ENCODE measurements at regions not wholly inside any gene's neighbourhood (a gene's known extent, or its start where the extent isn't known, plus 50 kb on each side); places are given as distances from the start of the nearest gene placed in this dataset.
A peak's percentile ranks its signal among the peaks of the same experiment; 100 is the strongest.
"Not testable (repeated sequence)": the region's sequence is repeated elsewhere in the genome, so short reads cannot be mapped to it uniquely, and the experiment has no call there.

DNA sequence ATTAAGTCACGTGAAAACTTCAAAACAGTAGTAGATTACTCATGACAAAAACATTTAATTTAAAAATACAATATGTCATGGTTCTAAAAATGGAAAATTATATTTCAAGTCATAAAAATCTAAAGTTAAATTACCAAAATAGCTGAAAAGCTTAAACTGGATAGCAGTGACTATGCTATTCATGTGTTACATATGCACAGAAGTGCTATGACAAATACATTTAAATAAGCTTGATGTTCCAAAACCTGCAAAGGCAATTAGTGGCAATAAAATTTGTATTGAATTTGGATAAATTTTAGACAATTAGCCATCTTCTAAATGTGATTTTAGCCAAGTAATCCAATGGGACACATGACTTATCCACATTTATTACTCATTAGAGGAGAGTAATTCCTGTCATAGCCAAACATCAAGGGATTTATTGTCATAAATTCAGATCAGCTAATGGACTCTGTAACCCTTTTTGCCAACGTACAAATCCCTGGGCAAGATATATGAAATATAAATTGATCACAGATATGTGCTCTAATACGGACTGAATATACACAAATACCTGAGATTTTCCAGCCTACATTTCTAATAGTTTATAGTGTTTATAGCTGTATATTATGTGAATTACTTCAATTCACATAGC lies 419.4 kb downstream of the ISL1 start:
- in situ Hi-C loops (cut with MboI; ENCODE audit: low pct_unique_long_range_greater_than_20kb in 2 of 9, low sequenced_read_pairs in 9 of 9, unreplicated experiment in 9 of 9): no loop called here
- 7 to 92% (median 77%) methylated on average over 1 to 3 of the region's 3 CpGs for WGBS, 10 experiments
- Histone ChIP-seq H3K27ac (no peak overlapping the region), H3K4me1 (replicated peaks in 1 of 2) (no peaks in the 10 kb centered on the region), H3K4me3 (no peak overlapping the region)
- ATAC-seq (replicated peaks in 6 of 8): peak in 4 of 8 experiments; percentile 16 to 77 (median 72)

DNA sequence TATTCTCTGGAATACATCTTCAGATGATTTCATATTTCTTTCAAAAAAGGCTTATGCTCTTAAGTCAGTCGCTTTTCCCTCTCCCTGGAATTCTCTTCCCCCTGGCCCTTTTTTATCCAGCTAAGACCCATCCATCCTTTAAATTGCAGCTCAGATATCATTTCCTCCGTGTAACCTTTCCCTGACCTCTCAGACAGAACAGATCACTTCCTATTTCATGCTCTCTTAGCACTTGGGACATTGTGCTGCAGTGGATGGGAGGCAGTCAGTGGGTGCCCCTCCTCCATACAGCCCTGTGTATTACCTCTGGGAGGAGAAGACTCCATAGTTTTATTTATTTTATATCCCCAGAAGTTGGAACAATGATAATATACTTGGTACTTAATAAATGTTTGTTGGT lies 423.4 kb downstream of the ISL1 start:
- Histone ChIP-seq H3K4me3 (no peak overlapping the region), H3K27ac (no peak overlapping the region), H3K4me1 (replicated peaks in 1 of 2) (peaks cover 3 to 4% of the 10 kb centered on the region in 2 donors)
- in situ Hi-C loops (cut with MboI; ENCODE audit: low pct_unique_long_range_greater_than_20kb in 2 of 9, low sequenced_read_pairs in 9 of 9, unreplicated experiment in 9 of 9): no loop called here
- ATAC-seq (replicated peaks in 6 of 8): no peak
- whole genome bisulfite sequencing, 10 experiments: 0 to 80% (median 51%) methylated on average over 1 to 2 of the region's 2 CpGs

DNA sequence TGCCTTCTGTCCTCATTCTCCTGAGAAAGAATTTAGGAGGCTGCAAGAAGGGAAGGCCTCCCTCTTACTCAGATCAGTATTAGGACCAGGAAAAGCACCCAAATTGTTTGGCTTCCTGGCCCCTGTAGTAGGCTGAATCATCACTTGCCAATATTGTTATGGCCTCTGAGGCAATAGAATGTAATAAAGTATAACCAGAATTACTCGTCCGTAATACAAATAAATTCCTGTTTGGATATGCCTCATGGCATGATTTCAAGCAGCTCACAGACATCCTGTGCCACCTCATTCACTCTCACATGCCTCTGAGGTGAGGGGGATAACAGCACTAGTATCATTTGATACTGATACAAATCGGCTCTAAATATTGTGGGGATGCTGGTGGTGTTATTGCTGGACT lies 427.3 kb downstream of the ISL1 start:
- Histone ChIP-seq H3K27ac (no peak overlapping the region), H3K4me3 (no peak overlapping the region), H3K4me1 (replicated peaks in 1 of 2) (peaks cover 11 to 15% of the 10 kb centered on the region in 2 donors)
- in situ Hi-C loops (cut with MboI; ENCODE audit: low pct_unique_long_range_greater_than_20kb in 2 of 9, low sequenced_read_pairs in 9 of 9, unreplicated experiment in 9 of 9): no loop called here
- ATAC-seq (replicated peaks in 6 of 8): peak in 3 of 8 experiments; percentile 12 to 32 (median 26)
- 4 to 66% (median 59%) methylated on average over 3 of the region's 3 CpGs; no CpG with 5 or more reads in 4 of the 10 experiments for WGBS, 10 experiments

DNA sequence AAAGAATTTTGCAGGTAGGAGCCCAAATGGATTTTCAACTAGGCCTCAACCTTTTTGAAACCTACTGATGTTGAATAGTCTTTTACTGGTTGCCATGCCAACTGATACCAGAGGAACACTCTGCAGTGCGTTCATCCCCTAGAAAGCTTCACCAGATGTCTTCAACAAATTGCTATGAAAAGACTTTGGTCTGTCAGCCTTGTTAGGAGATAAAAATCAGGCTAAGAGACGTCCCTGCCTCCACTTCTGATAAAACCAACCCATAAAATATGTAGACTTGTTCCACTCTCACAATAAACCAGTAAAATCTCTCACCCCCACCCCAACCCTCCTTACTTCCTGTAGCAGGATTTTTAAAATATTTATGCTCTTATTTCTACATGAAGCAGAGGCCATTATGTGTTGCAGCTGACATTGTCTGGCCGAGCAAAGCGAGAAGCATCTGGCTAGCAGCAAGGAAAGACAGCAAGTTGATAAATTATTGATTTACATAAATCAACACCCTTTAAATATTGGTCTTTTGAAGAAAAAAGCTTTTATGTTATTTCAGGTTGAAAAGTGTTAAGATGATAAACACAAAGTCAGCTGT lies 428.7 kb downstream of the ISL1 start:
- no peak overlapping the region for H3K4me3 ChIP-seq
- H3K27ac ChIP-seq: peak overlapping the region; percentile 42 to 73
- peaks cover 11 to 15% of the 10 kb centered on the region in 2 donors for H3K4me1 ChIP-seq (replicated peaks in 1 of 2)
- WGBS, 10 experiments: 0 to 47% (median 23%) methylated on average over 1 to 4 of the region's 4 CpGs; no CpG with 5 or more reads in 1 of the 10 experiments
- in situ Hi-C loops (cut with MboI; ENCODE audit: low pct_unique_long_range_greater_than_20kb in 2 of 9, low sequenced_read_pairs in 9 of 9, unreplicated experiment in 9 of 9): no loop called here
- peak in 5 of 8 experiments; percentile 35 to 89 (median 56) for ATAC-seq (replicated peaks in 6 of 8)

DNA sequence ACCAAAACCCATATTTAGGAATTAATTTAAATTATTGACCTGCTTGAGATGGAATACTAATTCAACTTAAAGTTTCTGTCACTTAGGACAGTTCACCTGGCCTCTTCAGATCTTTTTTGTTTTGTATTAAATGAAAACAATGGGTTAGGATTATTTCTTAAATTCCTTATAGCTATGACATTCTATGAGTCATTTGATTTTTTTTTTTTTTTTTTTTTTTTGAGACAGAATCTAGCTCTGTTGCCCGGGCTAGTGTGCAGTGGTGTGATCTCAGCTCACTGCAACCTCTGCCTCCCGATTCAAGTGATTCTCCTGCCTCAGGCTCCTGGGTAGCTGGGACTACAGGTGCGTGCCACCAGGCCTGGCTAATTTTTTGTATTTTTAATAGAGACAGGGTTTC lies 431.6 kb downstream of the ISL1 start:
- H3K4me1 ChIP-seq (replicated peaks in 1 of 2): peaks cover 11 to 15% of the 10 kb centered on the region in 2 donors
- 31 to 100% (median 80%) methylated on average over 1 to 3 of the region's 3 CpGs; no CpG with 5 or more reads in 4 of the 10 experiments for WGBS, 10 experiments
- in situ Hi-C loops (cut with MboI; ENCODE audit: low pct_unique_long_range_greater_than_20kb in 2 of 9, low sequenced_read_pairs in 9 of 9, unreplicated experiment in 9 of 9); ATAC-seq (replicated peaks in 6 of 8); H3K4me3 ChIP-seq; H3K27ac ChIP-seq: not testable (repeated sequence)

GRCh38 chr5:51816427-51816826 lies 433.2 kb downstream of the ISL1 start:
- 62 to 100% methylated on average over 2 of the region's 2 CpGs; no CpG with 5 or more reads in 8 of the 10 experiments for WGBS, 10 experiments
- Histone ChIP-seq H3K4me3 (no peak overlapping the region), H3K4me1 (replicated peaks in 1 of 2) (peaks cover 10 to 14% of the 10 kb centered on the region in 2 donors), H3K27ac (no peak overlapping the region)
- ATAC-seq (replicated peaks in 6 of 8): no peak
- in situ Hi-C loops (cut with MboI; ENCODE audit: low pct_unique_long_range_greater_than_20kb in 2 of 9, low sequenced_read_pairs in 9 of 9, unreplicated experiment in 9 of 9): no loop called here

DNA sequence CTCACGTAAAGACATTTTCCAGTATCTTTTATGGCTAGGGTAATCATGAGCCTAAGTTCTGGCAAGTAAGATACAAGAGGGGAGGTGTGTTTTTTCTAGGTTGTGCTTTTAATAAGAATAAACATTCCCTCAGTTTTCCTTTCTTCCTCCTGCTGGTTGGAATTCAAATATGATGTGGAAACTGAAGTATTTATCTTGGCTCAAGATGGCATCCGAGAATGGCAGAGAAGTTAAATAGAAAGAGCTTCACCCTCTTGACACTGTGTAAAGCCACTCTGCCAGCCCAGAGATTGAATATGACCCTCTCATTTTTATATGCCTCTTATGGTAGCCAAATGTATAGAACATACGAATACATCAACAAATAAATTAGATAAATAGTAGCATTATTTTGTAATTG lies 438.4 kb downstream of the ISL1 start:
- no peak overlapping the region for H3K4me3 ChIP-seq
- WGBS, 10 experiments: 0 to 100% (median 70%) methylated on average over 1 to 3 of the region's 3 CpGs; no CpG with 5 or more reads in 2 of the 10 experiments
- ATAC-seq (replicated peaks in 6 of 8): no peak
- H3K4me1 ChIP-seq (replicated peaks in 1 of 2): no peaks in the 10 kb centered on the region
- H3K27ac ChIP-seq: no peak overlapping the region
- in situ Hi-C loops (cut with MboI; ENCODE audit: low pct_unique_long_range_greater_than_20kb in 2 of 9, low sequenced_read_pairs in 9 of 9, unreplicated experiment in 9 of 9): no loop called here

GRCh38 chr5:51829230-51829629 lies 446.0 kb downstream of the ISL1 start:
- no peak for ATAC-seq (replicated peaks in 6 of 8)
- WGBS, 10 experiments: 0 to 100% (median 61%) methylated on average over 1 to 2 of the region's 2 CpGs; no CpG with 5 or more reads in 1 of the 10 experiments
- no peak overlapping the region for H3K4me3 ChIP-seq
- in situ Hi-C loops (cut with MboI; ENCODE audit: low pct_unique_long_range_greater_than_20kb in 2 of 9, low sequenced_read_pairs in 9 of 9, unreplicated experiment in 9 of 9): no loop called here
- no peak overlapping the region for H3K27ac ChIP-seq
- no peaks in the 10 kb centered on the region for H3K4me1 ChIP-seq (replicated peaks in 1 of 2)

GRCh38 chr5:51829691-51830090 lies 446.4 kb downstream of the ISL1 start:
- no peak overlapping the region for H3K4me3 ChIP-seq
- no peaks in the 10 kb centered on the region for H3K4me1 ChIP-seq (replicated peaks in 1 of 2)
- no peak overlapping the region for H3K27ac ChIP-seq
- no peak for ATAC-seq (replicated peaks in 6 of 8)
- in situ Hi-C loops (cut with MboI; ENCODE audit: low pct_unique_long_range_greater_than_20kb in 2 of 9, low sequenced_read_pairs in 9 of 9, unreplicated experiment in 9 of 9): no loop called here

DNA sequence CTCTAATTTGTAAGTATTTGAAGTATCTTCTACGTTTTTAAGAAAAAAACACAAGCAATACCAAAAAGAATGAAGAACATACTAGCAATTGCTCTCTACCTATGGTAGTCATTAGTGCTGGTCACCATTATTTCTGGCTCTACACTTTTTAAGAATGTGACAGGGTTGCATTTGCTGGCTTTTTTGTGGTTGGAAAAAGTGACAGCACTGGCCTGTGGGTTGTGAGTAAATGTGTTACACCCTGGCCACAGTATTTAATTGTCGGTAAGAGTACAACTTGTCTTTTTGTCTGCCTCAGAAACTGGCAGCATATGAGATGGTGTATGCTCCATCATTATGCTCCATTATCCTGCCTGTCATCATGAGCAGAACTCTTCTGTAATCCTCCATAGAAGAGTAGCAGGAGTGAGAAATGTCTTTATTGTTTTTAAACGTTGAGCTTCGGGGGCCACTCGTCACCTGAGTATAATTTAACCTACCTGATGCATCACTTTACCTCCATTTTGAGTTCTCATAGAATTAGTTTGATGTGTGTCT lies 449.8 kb downstream of the ISL1 start:
- Histone ChIP-seq H3K4me1 (replicated peaks in 1 of 2) (no peaks in the 10 kb centered on the region), H3K27ac (no peak overlapping the region), H3K4me3 (no peak overlapping the region)
- in situ Hi-C loops (cut with MboI; ENCODE audit: low pct_unique_long_range_greater_than_20kb in 2 of 9, low sequenced_read_pairs in 9 of 9, unreplicated experiment in 9 of 9): no loop called here
- WGBS, 10 experiments: 18 to 98% (median 73%) methylated on average over 1 to 5 of the region's 5 CpGs; no CpG with 5 or more reads in 1 of the 10 experiments
- ATAC-seq (replicated peaks in 6 of 8): no peak

DNA sequence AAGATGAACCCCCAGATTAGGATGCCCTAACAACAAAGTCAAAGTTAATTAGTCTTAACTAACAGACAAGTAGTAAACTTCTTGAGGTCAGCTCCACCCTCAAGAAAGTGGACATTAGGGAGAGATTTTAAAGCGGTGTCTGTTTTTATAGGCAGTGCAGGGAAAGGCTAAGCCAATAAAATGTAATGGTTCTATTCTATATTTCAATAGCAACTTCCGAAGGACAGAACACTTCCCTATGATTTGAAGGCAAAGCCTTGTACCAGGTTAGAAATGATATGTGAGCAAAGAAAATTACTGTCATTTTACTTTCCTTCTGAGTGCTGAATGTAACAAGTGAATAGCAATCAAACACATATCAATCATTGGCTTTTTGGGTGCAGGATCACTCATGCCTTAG lies 455.2 kb downstream of the ISL1 start:
- WGBS, 10 experiments: 20 to 100% (median 94%) methylated on average over 1 to 2 of the region's 2 CpGs
- Histone ChIP-seq H3K4me1 (replicated peaks in 1 of 2) (no peaks in the 10 kb centered on the region), H3K4me3 (no peak overlapping the region), H3K27ac (no peak overlapping the region)
- ATAC-seq (replicated peaks in 6 of 8): no peak
- in situ Hi-C loops (cut with MboI; ENCODE audit: low pct_unique_long_range_greater_than_20kb in 2 of 9, low sequenced_read_pairs in 9 of 9, unreplicated experiment in 9 of 9): no loop called here

DNA sequence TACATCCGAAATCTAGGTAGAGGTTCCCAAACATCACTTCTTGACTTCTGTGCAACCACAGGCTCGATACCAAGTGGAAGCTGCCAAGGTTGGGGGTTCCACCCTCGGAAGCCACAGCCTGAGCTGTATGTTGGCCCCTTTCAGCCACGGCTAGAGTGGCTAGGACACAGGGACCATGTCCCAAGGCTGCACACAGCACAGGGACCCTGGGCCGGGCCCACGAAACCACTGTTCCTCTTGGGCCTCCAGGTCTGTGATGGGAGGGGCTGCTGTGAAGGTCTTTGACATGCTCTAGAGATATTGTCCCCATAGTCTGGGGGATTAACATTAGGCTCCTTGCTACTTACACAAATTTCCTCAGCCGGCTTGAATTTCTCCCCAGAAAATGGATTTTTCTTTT lies 460.6 kb downstream of the ISL1 start:
- H3K27ac ChIP-seq: no peak overlapping the region
- H3K4me1 ChIP-seq (replicated peaks in 1 of 2): no peaks in the 10 kb centered on the region
- H3K4me3 ChIP-seq: no peak overlapping the region
- WGBS, 10 experiments: 52 to 100% (median 82%) methylated on average over 1 to 6 of the region's 7 CpGs; no CpG with 5 or more reads in 2 of the 10 experiments
- in situ Hi-C loops (cut with MboI; ENCODE audit: low pct_unique_long_range_greater_than_20kb in 2 of 9, low sequenced_read_pairs in 9 of 9, unreplicated experiment in 9 of 9): no loop called here
- no peak for ATAC-seq (replicated peaks in 6 of 8)

GRCh38 chr5:51846015-51846414 lies 462.8 kb downstream of the ISL1 start:
- WGBS, 10 experiments: 4 to 100% (median 81%) methylated on average over 1 to 2 of the region's 2 CpGs; no CpG with 5 or more reads in 2 of the 10 experiments
- ATAC-seq (replicated peaks in 6 of 8): no peak
- no peak overlapping the region for H3K4me3 ChIP-seq
- no peak overlapping the region for H3K27ac ChIP-seq
- in situ Hi-C loops (cut with MboI; ENCODE audit: low pct_unique_long_range_greater_than_20kb in 2 of 9, low sequenced_read_pairs in 9 of 9, unreplicated experiment in 9 of 9): no loop called here
- H3K4me1 ChIP-seq (replicated peaks in 1 of 2): no peaks in the 10 kb centered on the region

DNA sequence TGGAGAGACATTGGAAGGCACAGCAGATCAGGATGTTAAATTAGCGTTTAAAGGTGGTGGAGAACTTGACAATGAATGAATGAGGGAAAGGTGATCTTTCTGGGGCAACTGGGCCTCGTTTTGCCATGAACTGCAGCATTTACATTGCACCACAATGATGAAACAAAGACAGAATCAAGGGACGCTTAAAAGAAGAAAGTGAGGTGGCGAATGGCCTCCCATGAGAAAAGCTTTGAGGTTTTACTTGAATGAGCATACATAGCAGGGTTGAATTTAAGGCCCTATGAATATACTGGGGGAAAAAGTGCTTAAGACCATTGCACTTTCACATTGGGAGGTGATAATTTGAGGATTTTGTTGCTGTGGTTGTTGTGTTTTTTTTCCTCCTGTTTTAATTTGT lies 476.4 kb downstream of the ISL1 start:
- Histone ChIP-seq H3K4me1 (replicated peaks in 1 of 2) (peaks cover 0 to 8% of the 10 kb centered on the region in 2 donors), H3K27ac (no peak overlapping the region), H3K4me3 (no peak overlapping the region)
- ATAC-seq (replicated peaks in 6 of 8): no peak
- 4 to 78% (median 45%) methylated on average over 1 to 4 of the region's 4 CpGs for whole genome bisulfite sequencing, 10 experiments
- in situ Hi-C loops (cut with MboI; ENCODE audit: low pct_unique_long_range_greater_than_20kb in 2 of 9, low sequenced_read_pairs in 9 of 9, unreplicated experiment in 9 of 9): no loop called here

All from motor neuron (in vitro differentiated cells).